HUDEP-2 (cell line): ENCODE measurements at regions not wholly inside any gene's neighbourhood (a gene's known extent, or its start where the extent isn't known, plus 50 kb on each side); places are given as distances from the start of the nearest gene placed in this dataset.

Source experiments
- DNase-seq, 76 experiments: peaks; one replicate each; lab custom pipeline; 2025; ENCODE audit not compliant: unreplicated experiment in 76 of 76; lab: John Stamatoyannopoulos, UW

GRCh38 chr3:19093084-19093483 is 55.2 kb upstream of the KCNH8 start:
- DNase-seq, result no peak

- DNase-seq, result no peak
Measured at GRCh38 chr3:19077388-19077787, 70.9 kb upstream of the KCNH8 start.

- DNase-seq, result no peak
Measured at GRCh38 chr3:19075037-19075436, 73.3 kb upstream of the KCNH8 start.

- DNase-seq, result no peak
Measured at GRCh38 chr3:19074257-19074900, 73.9 kb upstream of the KCNH8 start.

GRCh38 chr3:19073341-19074105 is 74.8 kb upstream of the KCNH8 start:
- DNase-seq, result no peak

GRCh38 chr3:19070325-19070724 is 78.0 kb upstream of the KCNH8 start:
- DNase-seq, result no peak

GRCh38 chr3:19065027-19065426 is 83.3 kb upstream of the KCNH8 start:
- no peak for DNase-seq

- DNase-seq, result no peak
Measured at GRCh38 chr3:19063936-19064335, 84.4 kb upstream of the KCNH8 start.

GRCh38 chr3:19060404-19060803 is 87.9 kb upstream of the KCNH8 start:
- no peak for DNase-seq

- no peak for DNase-seq
Measured at GRCh38 chr3:19052874-19053273, 95.4 kb upstream of the KCNH8 start.

- no peak for DNase-seq
Measured at GRCh38 chr3:19046440-19046839, 101.9 kb upstream of the KCNH8 start.

GRCh38 chr3:19030522-19030839 is 117.8 kb upstream of the KCNH8 start:
- DNase-seq, result no peak

GRCh38 chr3:19029837-19030521 is 118.3 kb upstream of the KCNH8 start:
- no peak for DNase-seq

- no peak for DNase-seq
Measured at GRCh38 chr3:19025441-19025840, 122.9 kb upstream of the KCNH8 start.

GRCh38 chr3:19022546-19022945 is 125.8 kb upstream of the KCNH8 start:
- DNase-seq, result no peak

GRCh38 chr3:19016851-19017250 is 131.5 kb upstream of the KCNH8 start:
- no peak for DNase-seq

- no peak for DNase-seq
Measured at GRCh38 chr3:19013879-19014278, 134.4 kb upstream of the KCNH8 start.

GRCh38 chr3:19012846-19013245 is 135.5 kb upstream of the KCNH8 start:
- no peak for DNase-seq

- no peak for DNase-seq
Measured at GRCh38 chr3:19002606-19003005, 145.7 kb upstream of the KCNH8 start.

GRCh38 chr3:18998069-18998468 is 150.2 kb upstream of the KCNH8 start:
- DNase-seq, result no peak

GRCh38 chr3:18992709-18993108 is 155.6 kb upstream of the KCNH8 start:
- no peak for DNase-seq

- no peak for DNase-seq
Measured at GRCh38 chr3:18989237-18989795, 159.0 kb upstream of the KCNH8 start.
